ENCODE measurements at regions not wholly inside any gene's neighbourhood (a gene's known extent, or its start where the extent isn't known, plus 50 kb on each side); places are given as distances from the start of the nearest gene placed in this dataset.

- POLR2A ChIA-PET = no interaction called here
- no peak for TF ChIP-seq TCF7L2 (IDR thresholded peaks at IDR 0.05; ENCODE audit: low read depth, low read length)
- no peak for TF ChIP-seq SIN3A (IDR thresholded peaks at IDR 0.05; ENCODE audit: borderline replicate concordance, insufficient read depth, low read depth, low read length)
- H3K27me3 ChIP-seq (ENCODE audit: control insufficient read depth, insufficient read depth, low read length) = no peaks in the 10 kb centered on the region
- peaks cover 3% of the 10 kb centered on the region; the same call in 1 of the 2 replicates for H3K9me3 ChIP-seq (ENCODE audit: control insufficient read depth, insufficient read depth, low read depth, low read length)
- H3K4me1 ChIP-seq (ENCODE audit: control insufficient read depth, insufficient read depth, low read length) = peaks cover 6% of the 10 kb centered on the region; the same call in 1 of the 2 replicates
- ATAC-seq = no peak
- CTCF ChIA-PET = no interaction called here
- no peak overlapping the region for H3K4me3 ChIP-seq (ENCODE audit: low read depth in 2 of 2, low read length in 2 of 2)
- intact Hi-C loops (cut with micrococcal nuclease; ENCODE audit: unreplicated experiment) = no loop called here
- H3K27ac ChIP-seq (ENCODE audit: low read length) = peak overlapping the region; percentile 69; the same call in 1 of the 2 replicates
- in situ Hi-C loops (cut with HindIII; ENCODE audit: low pct_unique_long_range_greater_than_20kb, low sequenced_read_pairs) = no loop called here
- DNase-seq (ENCODE audit: low read depth, low spot score) = no peak
- no peaks in the 10 kb centered on the region for H3K36me3 ChIP-seq (ENCODE audit: control insufficient read depth, insufficient read depth, low read length)
- no TSS peak for BruUV-seq (replicated peaks)
Observed at GRCh38 chr1:234707641-234708040, 97.7 kb upstream of the IRF2BP2 start.

DNA sequence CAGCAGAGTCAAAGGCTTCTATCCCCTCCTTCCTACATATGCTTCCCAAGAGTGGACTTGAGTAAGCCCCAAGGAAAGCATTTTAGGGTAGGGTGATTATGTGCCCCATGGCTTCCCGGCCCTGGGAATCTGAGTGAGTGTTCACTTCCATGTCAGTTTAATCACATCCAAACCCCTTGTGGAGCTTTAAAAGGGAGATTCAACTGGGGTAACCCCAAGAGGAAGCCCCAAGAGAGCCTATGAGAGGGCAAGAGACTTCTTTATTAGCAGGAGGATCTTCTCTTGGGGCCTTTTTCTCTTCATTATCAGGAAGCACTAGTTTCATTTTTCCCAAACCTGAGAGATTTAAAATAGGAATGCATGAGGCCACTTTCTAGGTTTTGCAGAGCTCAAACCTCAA lies 97.0 kb upstream of the IRF2BP2 start:
- CTCF ChIA-PET = no interaction called here
- no TSS peak for BruUV-seq (replicated peaks)
- POLR2A ChIA-PET = no interaction called here
- Histone ChIP-seq H3K27ac (ENCODE audit: low read length) (peak overlapping the region; percentile 69), H3K36me3 (ENCODE audit: control insufficient read depth, insufficient read depth, low read length) (no peaks in the 10 kb centered on the region), H3K4me3 (ENCODE audit: low read depth in 2 of 2, low read length in 2 of 2) (no peak overlapping the region), H3K27me3 (ENCODE audit: control insufficient read depth, insufficient read depth, low read length) (no peaks in the 10 kb centered on the region), H3K4me1 (ENCODE audit: control insufficient read depth, insufficient read depth, low read length) (peaks cover 6% of the 10 kb centered on the region; the same call in 1 of the 2 replicates), H3K9me3 (ENCODE audit: control insufficient read depth, insufficient read depth, low read depth, low read length) (peaks cover 3% of the 10 kb centered on the region; the same call in 1 of the 2 replicates)
- ATAC-seq (no peak), DNase-seq (ENCODE audit: low read depth, low spot score) (no peak)
- intact Hi-C loops (cut with micrococcal nuclease; ENCODE audit: unreplicated experiment) (no loop called here), in situ Hi-C loops (cut with HindIII; ENCODE audit: low pct_unique_long_range_greater_than_20kb, low sequenced_read_pairs) (no loop called here)
- TF ChIP-seq, protein P1, sequence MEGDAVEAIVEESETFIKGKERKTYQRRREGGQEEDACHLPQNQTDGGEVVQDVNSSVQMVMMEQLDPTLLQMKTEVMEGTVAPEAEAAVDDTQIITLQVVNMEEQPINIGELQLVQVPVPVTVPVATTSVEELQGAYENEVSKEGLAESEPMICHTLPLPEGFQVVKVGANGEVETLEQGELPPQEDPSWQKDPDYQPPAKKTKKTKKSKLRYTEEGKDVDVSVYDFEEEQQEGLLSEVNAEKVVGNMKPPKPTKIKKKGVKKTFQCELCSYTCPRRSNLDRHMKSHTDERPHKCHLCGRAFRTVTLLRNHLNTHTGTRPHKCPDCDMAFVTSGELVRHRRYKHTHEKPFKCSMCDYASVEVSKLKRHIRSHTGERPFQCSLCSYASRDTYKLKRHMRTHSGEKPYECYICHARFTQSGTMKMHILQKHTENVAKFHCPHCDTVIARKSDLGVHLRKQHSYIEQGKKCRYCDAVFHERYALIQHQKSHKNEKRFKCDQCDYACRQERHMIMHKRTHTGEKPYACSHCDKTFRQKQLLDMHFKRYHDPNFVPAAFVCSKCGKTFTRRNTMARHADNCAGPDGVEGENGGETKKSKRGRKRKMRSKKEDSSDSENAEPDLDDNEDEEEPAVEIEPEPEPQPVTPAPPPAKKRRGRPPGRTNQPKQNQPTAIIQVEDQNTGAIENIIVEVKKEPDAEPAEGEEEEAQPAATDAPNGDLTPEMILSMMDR (IDR thresholded peaks at IDR 0.05) = no peak
- TF ChIP-seq, protein P2, sequence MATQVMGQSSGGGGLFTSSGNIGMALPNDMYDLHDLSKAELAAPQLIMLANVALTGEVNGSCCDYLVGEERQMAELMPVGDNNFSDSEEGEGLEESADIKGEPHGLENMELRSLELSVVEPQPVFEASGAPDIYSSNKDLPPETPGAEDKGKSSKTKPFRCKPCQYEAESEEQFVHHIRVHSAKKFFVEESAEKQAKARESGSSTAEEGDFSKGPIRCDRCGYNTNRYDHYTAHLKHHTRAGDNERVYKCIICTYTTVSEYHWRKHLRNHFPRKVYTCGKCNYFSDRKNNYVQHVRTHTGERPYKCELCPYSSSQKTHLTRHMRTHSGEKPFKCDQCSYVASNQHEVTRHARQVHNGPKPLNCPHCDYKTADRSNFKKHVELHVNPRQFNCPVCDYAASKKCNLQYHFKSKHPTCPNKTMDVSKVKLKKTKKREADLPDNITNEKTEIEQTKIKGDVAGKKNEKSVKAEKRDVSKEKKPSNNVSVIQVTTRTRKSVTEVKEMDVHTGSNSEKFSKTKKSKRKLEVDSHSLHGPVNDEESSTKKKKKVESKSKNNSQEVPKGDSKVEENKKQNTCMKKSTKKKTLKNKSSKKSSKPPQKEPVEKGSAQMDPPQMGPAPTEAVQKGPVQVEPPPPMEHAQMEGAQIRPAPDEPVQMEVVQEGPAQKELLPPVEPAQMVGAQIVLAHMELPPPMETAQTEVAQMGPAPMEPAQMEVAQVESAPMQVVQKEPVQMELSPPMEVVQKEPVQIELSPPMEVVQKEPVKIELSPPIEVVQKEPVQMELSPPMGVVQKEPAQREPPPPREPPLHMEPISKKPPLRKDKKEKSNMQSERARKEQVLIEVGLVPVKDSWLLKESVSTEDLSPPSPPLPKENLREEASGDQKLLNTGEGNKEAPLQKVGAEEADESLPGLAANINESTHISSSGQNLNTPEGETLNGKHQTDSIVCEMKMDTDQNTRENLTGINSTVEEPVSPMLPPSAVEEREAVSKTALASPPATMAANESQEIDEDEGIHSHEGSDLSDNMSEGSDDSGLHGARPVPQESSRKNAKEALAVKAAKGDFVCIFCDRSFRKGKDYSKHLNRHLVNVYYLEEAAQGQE (IDR thresholded peaks at IDR 0.05; ENCODE audit: insufficient read depth in 1 of 2, low read depth in 2 of 2, low read length in 1 of 2) = no peak
- TF ChIP-seq SIN3A (IDR thresholded peaks at IDR 0.05; ENCODE audit: borderline replicate concordance, insufficient read depth, low read depth, low read length) (no peak), TCF7L2 (IDR thresholded peaks at IDR 0.05; ENCODE audit: low read depth, low read length) (no peak), POLR2AphosphoS5 (IDR thresholded peaks at IDR 0.05; ENCODE audit: low read depth, low read length) (no peak)

GRCh38 chr1:234706199-234706598 lies 96.2 kb upstream of the IRF2BP2 start:
- peak overlapping the region; percentile 62; the same call in 1 of the 2 replicates for H3K27ac ChIP-seq (ENCODE audit: low read length)
- CTCF ChIA-PET = no interaction called here

More at GRCh38 chr1:234706199-234706598, 96.2 kb upstream of the IRF2BP2 start:
- H3K27me3 ChIP-seq (ENCODE audit: control insufficient read depth, insufficient read depth, low read length) = no peaks in the 10 kb centered on the region
- no TSS peak for BruUV-seq (replicated peaks)
- peaks cover 4% of the 10 kb centered on the region; the same call in 1 of the 2 replicates for H3K4me1 ChIP-seq (ENCODE audit: control insufficient read depth, insufficient read depth, low read length)
- POLR2A ChIA-PET = no interaction called here
- intact Hi-C loops (cut with micrococcal nuclease; ENCODE audit: unreplicated experiment) (no loop called here), in situ Hi-C loops (cut with HindIII; ENCODE audit: low pct_unique_long_range_greater_than_20kb, low sequenced_read_pairs) (no loop called here)
- H3K4me3 ChIP-seq (ENCODE audit: low read depth in 2 of 2, low read length in 2 of 2) = no peak overlapping the region
- peaks cover 3% of the 10 kb centered on the region; the same call in 1 of the 2 replicates for H3K9me3 ChIP-seq (ENCODE audit: control insufficient read depth, insufficient read depth, low read depth, low read length)
- no peak for TF ChIP-seq TCF7L2 (IDR thresholded peaks at IDR 0.05; ENCODE audit: low read depth, low read length)
- TF ChIP-seq, protein P2 (IDR thresholded peaks at IDR 0.05; ENCODE audit: insufficient read depth in 1 of 2, low read depth in 2 of 2, low read length in 1 of 2) = no peak
- TF ChIP-seq POLR2AphosphoS5 (IDR thresholded peaks at IDR 0.05; ENCODE audit: low read depth, low read length) = no peak
- TF ChIP-seq, protein P1 (IDR thresholded peaks at IDR 0.05) = no peak
- TF ChIP-seq SIN3A (IDR thresholded peaks at IDR 0.05; ENCODE audit: borderline replicate concordance, insufficient read depth, low read depth, low read length) = no peak
- ATAC-seq = no peak
- DNase-seq (ENCODE audit: low read depth, low spot score) = no peak
- no peaks in the 10 kb centered on the region for H3K36me3 ChIP-seq (ENCODE audit: control insufficient read depth, insufficient read depth, low read length)

Measured in Panc1 (cell line).